Gastroesophageal sphincter (tissue), 4 donors: ENCODE measurements at regions not wholly inside any gene's neighbourhood (a gene's known extent, or its start where the extent isn't known, plus 50 kb on each side); places are given as distances from the start of the nearest gene placed in this dataset.
"Not testable (repeated sequence)": the region's sequence is repeated elsewhere in the genome, so short reads cannot be mapped to it uniquely, and the experiment has no call there.

ENCODE experiments used
- ATAC-seq: fragments of 150-250 bp; one replicate; pipeline ENCODE4 v1.9.1; 2016; ENCODE audit warnings: mild to moderate bottlenecking, moderate library complexity
- H3K27ac ChIP-seq, 4 donors: fragments of 200-600 bp; sonication (generic) in 3 of 4; 1 replicate in 3 of 4; 2 replicates in 1 of 4; pipeline ENCODE4 v1.5.1; 2016 to 2019
- H3K27me3 ChIP-seq: fragments of 200-600 bp; sonication (generic); one replicate; pipeline ENCODE4 v1.5.1; 2019
- H3K36me3 ChIP-seq, 2 donors: fragments of 200-600 bp; sonication (generic); one replicate each; pipeline ENCODE4 v1.5.1; 2019; ENCODE audit warnings: control low read depth in 1 of 2
- H3K4me1 ChIP-seq, 3 donors: fragments of 200-600 bp; sonication (generic); 1 replicate in 2 of 3; 2 replicates in 1 of 3; pipeline ENCODE4 v1.5.1; 2016 to 2019; ENCODE audit warnings: control low read depth in 2 of 3
- H3K4me3 ChIP-seq, 2 donors: fragments of 200-600 bp; sonication (generic); one replicate each; pipeline ENCODE4 v1.5.1; 2019; ENCODE audit warnings: mild to moderate bottlenecking in 1 of 2, moderate library complexity in 1 of 2
- H3K9me3 ChIP-seq, 3 donors: fragments of 200-600 bp; sonication (generic); one replicate each; pipeline ENCODE4 v1.5.1; 2017 to 2019; ENCODE audit warnings: control low read depth in 2 of 3
- CTCF ChIP-seq, 4 experiments: fragments of 200-600 bp in 2 of 4; fragments of 450-650 bp in 2 of 4; sonication (generic) in 1 of 4; IDR thresholded peaks; one replicate each; pipeline ENCODE4 v1.5.1; 2017 to 2019; ENCODE audit warnings: antibody characterized with exemption in 4 of 4, mild to moderate bottlenecking in 2 of 4, moderate library complexity in 2 of 4
- EP300 ChIP-seq: sonication (generic); formaldehyde crosslinking; IDR thresholded peaks from one replicate; pipeline ENCODE4 v1.6.1; 2017; ENCODE audit warnings: antibody characterized with exemption, mild to moderate bottlenecking
- POLR2A ChIP-seq, 2 donors: fragments of 450-650 bp; IDR thresholded peaks; one replicate each; pipeline ENCODE4 v1.6.1; 2017; ENCODE audit warnings: antibody characterized with exemption in 2 of 2, mild to moderate bottlenecking in 2 of 2, moderate library complexity in 1 of 2
- POLR2AphosphoS5 ChIP-seq: sonication (generic); formaldehyde crosslinking; IDR thresholded peaks from one replicate; pipeline ENCODE4 v1.6.1; 2017; ENCODE audit warnings: antibody characterized with exemption
- WGBS, 2 donors: methylation state at CpG; one replicate each; pipeline ENCODE4 v1.1.5; 2018; ENCODE audit warnings: low coverage in 1 of 2; 5-methylcytosine and 5-hydroxymethylcytosine counted together

- H3K27me3 ChIP-seq = no peaks in the 10 kb centered on the region
- H3K27ac ChIP-seq = no peak overlapping the region
- no peaks in the 10 kb centered on the region for H3K9me3 ChIP-seq
- no peaks in the 10 kb centered on the region for H3K4me1 ChIP-seq
- TF ChIP-seq EP300 (no peak), CTCF (IDR thresholded peaks at IDR 0.05) (no peak), POLR2A (IDR thresholded peaks at IDR 0.05) (no peak), POLR2AphosphoS5 (no peak)
- no peaks in the 10 kb centered on the region for H3K36me3 ChIP-seq
- no peak overlapping the region for H3K4me3 ChIP-seq
- no peak for ATAC-seq
- WGBS, 2 donors = 62 to 86% methylated on average over 3 of the region's 3 CpGs
These were observed 440.6 kb upstream of the IZUMO3 start for GRCh38 chr9:24986331-24986730.

- not testable (repeated sequence) for ATAC-seq, H3K27me3 ChIP-seq, H3K27ac ChIP-seq, H3K4me1 ChIP-seq, H3K9me3 ChIP-seq, H3K36me3 ChIP-seq, H3K4me3 ChIP-seq
- 84 to 97% methylated on average over 6 to 7 of the region's 8 CpGs for WGBS, 2 donors
These were observed 425.1 kb upstream of the IZUMO3 start for GRCh38 chr9:24970780-24971179.

GRCh38 chr9:24961762-24962161 is 416.1 kb upstream of the IZUMO3 start:
- Histone ChIP-seq H3K27ac (no peak overlapping the region), H3K4me1 (no peaks in the 10 kb centered on the region), H3K36me3 (no peaks in the 10 kb centered on the region), H3K27me3 (no peaks in the 10 kb centered on the region), H3K4me3 (no peak overlapping the region), H3K9me3 (no peaks in the 10 kb centered on the region)
- ATAC-seq = no peak
- no peak for TF ChIP-seq CTCF (IDR thresholded peaks at IDR 0.05)
- no peak for TF ChIP-seq POLR2A (IDR thresholded peaks at IDR 0.05)
- TF ChIP-seq EP300 = no peak
- no peak for TF ChIP-seq POLR2AphosphoS5

GRCh38 chr9:24953070-24953469 is 407.4 kb upstream of the IZUMO3 start:
- H3K4me3 ChIP-seq = no peak overlapping the region
- no peak for ATAC-seq
- 86 to 87% methylated on average over 1 of the region's 1 CpG for WGBS, 2 donors
- H3K4me1 ChIP-seq = no peaks in the 10 kb centered on the region
- no peak overlapping the region for H3K27ac ChIP-seq
- H3K36me3 ChIP-seq = no peaks in the 10 kb centered on the region
- no peaks in the 10 kb centered on the region for H3K9me3 ChIP-seq
- H3K27me3 ChIP-seq = no peaks in the 10 kb centered on the region
- TF ChIP-seq CTCF (IDR thresholded peaks at IDR 0.05) = no peak
- no peak for TF ChIP-seq POLR2A (IDR thresholded peaks at IDR 0.05)
- TF ChIP-seq POLR2AphosphoS5 = no peak
- no peak for TF ChIP-seq EP300

- no peak for TF ChIP-seq POLR2A (IDR thresholded peaks at IDR 0.05)
- no peak for TF ChIP-seq POLR2AphosphoS5
- TF ChIP-seq EP300 = no peak
- no peak for TF ChIP-seq CTCF (IDR thresholded peaks at IDR 0.05)
- ATAC-seq = no peak
- no peak overlapping the region for H3K4me3 ChIP-seq
- 78 to 89% methylated on average over 3 to 5 of the region's 5 CpGs for WGBS, 2 donors
- H3K36me3 ChIP-seq = no peaks in the 10 kb centered on the region
- no peaks in the 10 kb centered on the region for H3K4me1 ChIP-seq
- H3K9me3 ChIP-seq = no peaks in the 10 kb centered on the region
- H3K27ac ChIP-seq = no peak overlapping the region
- H3K27me3 ChIP-seq = no peaks in the 10 kb centered on the region
These were observed 393.6 kb upstream of the IZUMO3 start for GRCh38 chr9:24939109-24939850.
